ENCODE measurements at regions not wholly inside any gene's neighbourhood (a gene's known extent, or its start where the extent isn't known, plus 50 kb on each side); places are given as distances from the start of the nearest gene placed in this dataset.

DNA sequence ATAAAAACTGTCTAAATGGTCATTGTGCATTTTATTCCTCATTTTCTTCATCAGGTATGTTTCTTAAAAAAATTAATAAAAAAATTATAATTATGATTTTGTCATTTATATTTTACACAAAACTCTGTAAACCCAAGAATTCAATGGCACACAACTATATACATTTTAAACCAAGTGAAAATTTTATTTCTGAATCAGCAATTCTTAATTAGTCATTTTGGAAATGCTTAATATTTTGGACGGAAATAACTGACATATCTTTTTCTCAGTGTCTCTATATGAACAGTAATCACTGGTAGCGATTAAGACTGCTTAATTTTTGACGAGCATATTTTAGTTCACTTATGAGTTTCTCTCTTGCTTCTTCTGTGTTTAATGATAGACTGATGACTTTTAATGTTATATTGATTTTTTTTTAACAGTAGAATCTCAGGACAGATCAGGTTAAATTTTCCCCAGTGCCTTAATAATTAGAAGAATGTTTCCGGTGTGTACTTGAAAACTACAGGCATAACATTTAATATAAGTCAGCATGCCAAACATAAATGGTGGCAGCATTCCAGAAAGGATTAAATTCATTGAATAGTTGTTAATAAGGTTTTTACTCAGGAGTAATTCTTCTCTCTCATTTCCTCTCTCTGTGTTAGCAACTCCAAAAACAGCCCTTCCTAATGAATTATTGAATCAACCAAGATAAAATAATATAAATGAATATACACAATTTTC lies 644.7 kb upstream of the CDH6 start:
- Histone ChIP-seq H3K4me1 (no peaks in the 10 kb centered on the region), H3K27ac (no peak overlapping the region), H3K4me3 (no peak overlapping the region), H3K36me3 (no peaks in the 10 kb centered on the region), H3K27me3 (no peaks in the 10 kb centered on the region), H3K9me3 (no peaks in the 10 kb centered on the region)
- intact Hi-C loops (cut with DNase I) = no loop called here
- no peak for DNase-seq (ENCODE audit: extremely low spot score in 2 of 2)
- TF ChIP-seq, protein P1, sequence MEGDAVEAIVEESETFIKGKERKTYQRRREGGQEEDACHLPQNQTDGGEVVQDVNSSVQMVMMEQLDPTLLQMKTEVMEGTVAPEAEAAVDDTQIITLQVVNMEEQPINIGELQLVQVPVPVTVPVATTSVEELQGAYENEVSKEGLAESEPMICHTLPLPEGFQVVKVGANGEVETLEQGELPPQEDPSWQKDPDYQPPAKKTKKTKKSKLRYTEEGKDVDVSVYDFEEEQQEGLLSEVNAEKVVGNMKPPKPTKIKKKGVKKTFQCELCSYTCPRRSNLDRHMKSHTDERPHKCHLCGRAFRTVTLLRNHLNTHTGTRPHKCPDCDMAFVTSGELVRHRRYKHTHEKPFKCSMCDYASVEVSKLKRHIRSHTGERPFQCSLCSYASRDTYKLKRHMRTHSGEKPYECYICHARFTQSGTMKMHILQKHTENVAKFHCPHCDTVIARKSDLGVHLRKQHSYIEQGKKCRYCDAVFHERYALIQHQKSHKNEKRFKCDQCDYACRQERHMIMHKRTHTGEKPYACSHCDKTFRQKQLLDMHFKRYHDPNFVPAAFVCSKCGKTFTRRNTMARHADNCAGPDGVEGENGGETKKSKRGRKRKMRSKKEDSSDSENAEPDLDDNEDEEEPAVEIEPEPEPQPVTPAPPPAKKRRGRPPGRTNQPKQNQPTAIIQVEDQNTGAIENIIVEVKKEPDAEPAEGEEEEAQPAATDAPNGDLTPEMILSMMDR (IDR thresholded peaks at IDR 0.05) = no peak
- TF ChIP-seq POLR2AphosphoS5 (IDR thresholded peaks at IDR 0.05; ENCODE audit: insufficient read depth in 1 of 2, low read depth in 1 of 2) (no peak), POLR2A (IDR thresholded peaks at IDR 0.05) (no peak)

DNA sequence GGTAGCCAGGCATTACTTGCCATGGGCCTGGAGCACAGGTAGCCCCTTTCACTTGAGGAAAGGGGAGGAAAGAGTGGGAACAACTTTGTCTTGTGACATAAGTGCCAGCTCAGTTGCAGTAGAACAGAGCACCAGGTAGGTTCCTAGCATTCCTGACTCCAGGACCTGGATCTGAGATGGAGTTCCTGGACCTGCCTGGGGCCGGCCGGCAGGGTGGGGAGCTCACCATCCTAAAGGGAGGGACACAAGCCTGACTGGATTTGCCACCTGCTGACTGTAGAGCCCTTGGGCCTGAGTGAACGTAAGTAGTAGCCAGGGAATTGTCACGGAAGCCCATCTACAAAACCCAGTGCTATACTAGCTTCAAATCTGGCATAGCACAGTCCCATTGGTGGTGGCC lies 653.3 kb upstream of the CDH6 start:
- TF ChIP-seq, protein P1 (IDR thresholded peaks at IDR 0.05) = no peak
- no peak for TF ChIP-seq POLR2AphosphoS5 (IDR thresholded peaks at IDR 0.05; ENCODE audit: insufficient read depth in 1 of 2, low read depth in 1 of 2)
- TF ChIP-seq POLR2A (IDR thresholded peaks at IDR 0.05) = no peak
- DNase-seq (ENCODE audit: extremely low spot score in 2 of 2) = no peak
- H3K27ac ChIP-seq = no peak overlapping the region
- no peaks in the 10 kb centered on the region for H3K9me3 ChIP-seq
- no peaks in the 10 kb centered on the region for H3K27me3 ChIP-seq
- H3K4me3 ChIP-seq = no peak overlapping the region
- no peaks in the 10 kb centered on the region for H3K4me1 ChIP-seq
- no peaks in the 10 kb centered on the region for H3K36me3 ChIP-seq
- intact Hi-C loops (cut with DNase I) = no loop called here

DNA sequence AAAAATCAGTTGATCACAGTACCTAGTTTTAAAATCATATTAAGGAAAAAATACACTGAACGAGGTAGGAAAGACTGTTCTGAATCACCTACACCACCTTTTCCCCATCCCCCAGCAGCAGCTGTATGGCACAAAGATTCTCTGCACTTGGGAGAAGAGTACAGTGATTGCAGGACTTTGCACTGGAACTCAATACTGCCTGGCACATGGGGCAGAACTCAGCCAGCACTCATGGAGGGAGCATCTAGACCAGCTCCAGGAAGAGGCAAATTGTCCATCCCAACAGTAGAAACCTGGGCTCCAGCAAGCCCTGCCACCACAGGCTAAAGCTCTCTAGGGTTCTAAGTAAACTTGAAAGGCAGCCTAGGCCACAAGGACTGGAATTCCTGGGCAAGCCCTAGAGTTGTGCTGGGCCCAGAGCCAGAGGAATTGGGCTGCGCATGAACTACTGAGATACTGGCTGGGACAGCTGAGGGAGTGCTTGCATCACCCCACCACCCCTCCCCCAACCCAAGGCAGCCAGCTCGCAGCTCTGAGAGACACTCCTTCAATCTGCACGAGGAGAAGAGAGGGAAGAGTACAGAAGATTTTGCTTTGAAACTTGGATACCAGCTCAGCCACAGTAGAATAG lies 654.4 kb upstream of the CDH6 start:
- no peak overlapping the region for H3K4me3 ChIP-seq
- TF ChIP-seq POLR2A (IDR thresholded peaks at IDR 0.05) (no peak), POLR2AphosphoS5 (IDR thresholded peaks at IDR 0.05; ENCODE audit: insufficient read depth in 1 of 2, low read depth in 1 of 2) (no peak)
- TF ChIP-seq, protein P1 (IDR thresholded peaks at IDR 0.05) = no peak
- intact Hi-C loops (cut with DNase I) = no loop called here
- H3K27me3 ChIP-seq = no peaks in the 10 kb centered on the region
- H3K27ac ChIP-seq = no peak overlapping the region
- no peaks in the 10 kb centered on the region for H3K4me1 ChIP-seq
- H3K9me3 ChIP-seq = no peaks in the 10 kb centered on the region
- DNase-seq (ENCODE audit: extremely low spot score in 2 of 2) = no peak
- no peaks in the 10 kb centered on the region for H3K36me3 ChIP-seq

DNA sequence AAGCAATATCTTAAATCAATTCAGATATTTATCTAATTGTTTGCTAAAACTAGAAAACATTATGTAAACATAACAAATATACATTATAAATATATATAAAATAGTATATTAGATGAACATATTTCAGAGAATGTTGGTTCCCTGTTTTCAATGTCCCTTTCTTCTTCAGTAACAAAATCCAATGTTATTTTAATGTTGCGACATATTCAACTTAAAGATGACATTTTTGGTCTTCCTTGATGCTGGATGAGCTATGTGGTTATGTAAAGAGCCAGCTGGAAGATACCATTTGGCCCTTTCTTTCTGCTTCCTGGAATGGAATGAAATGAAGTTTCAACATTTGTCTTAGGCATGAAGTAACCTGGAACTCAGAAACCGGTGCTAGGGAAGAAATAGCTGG lies 668.1 kb upstream of the CDH6 start:
- Histone ChIP-seq H3K27ac (no peak overlapping the region), H3K9me3 (no peaks in the 10 kb centered on the region), H3K36me3 (no peaks in the 10 kb centered on the region), H3K27me3 (no peaks in the 10 kb centered on the region), H3K4me1 (no peaks in the 10 kb centered on the region), H3K4me3 (no peak overlapping the region)
- intact Hi-C loops (cut with DNase I) = no loop called here
- TF ChIP-seq, protein P1 (IDR thresholded peaks at IDR 0.05) = no peak
- no peak for DNase-seq (ENCODE audit: extremely low spot score in 2 of 2)

DNA sequence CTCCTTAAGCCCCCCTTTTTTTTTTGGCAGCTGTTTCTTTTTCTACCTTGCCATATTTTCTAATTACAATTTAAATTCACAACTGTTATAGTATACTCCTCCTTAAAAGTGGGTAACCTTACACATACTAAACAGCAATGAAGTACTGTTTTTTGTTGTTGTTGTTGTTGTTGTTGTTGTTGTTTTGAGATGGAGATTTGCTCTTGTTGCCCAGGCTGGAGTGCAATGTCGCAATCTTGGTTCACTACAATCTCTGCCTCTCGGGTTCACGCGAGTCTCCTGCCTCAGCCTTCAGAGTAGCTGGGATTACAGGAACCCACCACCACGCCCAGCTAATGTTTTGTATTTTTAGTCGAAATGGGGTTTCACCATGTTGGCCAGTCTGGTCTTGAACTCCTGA lies 669.1 kb upstream of the CDH6 start:
- Histone ChIP-seq H3K9me3 (no peaks in the 10 kb centered on the region), H3K27me3 (no peaks in the 10 kb centered on the region), H3K27ac (no peak overlapping the region), H3K4me1 (no peaks in the 10 kb centered on the region), H3K36me3 (no peaks in the 10 kb centered on the region), H3K4me3 (no peak overlapping the region)
- TF ChIP-seq POLR2A (IDR thresholded peaks at IDR 0.05) (no peak), POLR2AphosphoS5 (IDR thresholded peaks at IDR 0.05; ENCODE audit: insufficient read depth in 1 of 2, low read depth in 1 of 2) (no peak)
- DNase-seq (ENCODE audit: extremely low spot score in 2 of 2) = no peak
- intact Hi-C loops (cut with DNase I) = no loop called here
